C4-2B (cell line): ENCODE measurements at regions not wholly inside any gene's neighbourhood (a gene's known extent, or its start where the extent isn't known, plus 50 kb on each side); places are given as distances from the start of the nearest gene placed in this dataset.

Experiments
- H3K27ac ChIP-seq: fragments of 450-650 bp; 2 replicates; pipeline ENCODE4 v1.5.1; 2017
- CTCF ChIP-seq: fragments of 450-650 bp; conservative IDR thresholded peaks from 2 replicates; pipeline ENCODE4 v1.5.1; 2017; ENCODE audit warnings: mild to moderate bottlenecking
- ZFX ChIP-seq: fragments of 450-650 bp; IDR thresholded peaks from 2 replicates; pipeline ENCODE4 v1.6.1; 2017

DNA sequence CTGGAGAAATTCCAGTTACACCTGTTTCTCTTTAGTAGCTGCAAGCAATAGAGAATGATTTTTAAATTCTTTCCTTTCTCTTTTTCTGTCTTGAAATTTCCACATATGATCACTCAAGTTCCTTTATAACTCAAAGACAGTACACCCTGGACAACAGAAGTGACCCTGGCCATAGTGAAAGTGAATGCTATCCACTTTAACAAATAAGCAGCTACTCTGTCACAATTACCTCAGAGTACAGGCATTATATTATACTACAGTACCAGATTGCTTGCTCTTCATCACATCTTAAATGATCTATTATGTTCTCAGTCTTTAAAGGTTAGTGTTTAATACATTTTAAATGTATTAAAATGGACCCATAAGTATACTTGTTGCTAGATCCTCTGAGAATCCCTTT is 136.2 kb downstream of the KLF12 start:
- TF ChIP-seq CTCF (no peak), ZFX (no peak)
- no peak overlapping the region for H3K27ac ChIP-seq

DNA sequence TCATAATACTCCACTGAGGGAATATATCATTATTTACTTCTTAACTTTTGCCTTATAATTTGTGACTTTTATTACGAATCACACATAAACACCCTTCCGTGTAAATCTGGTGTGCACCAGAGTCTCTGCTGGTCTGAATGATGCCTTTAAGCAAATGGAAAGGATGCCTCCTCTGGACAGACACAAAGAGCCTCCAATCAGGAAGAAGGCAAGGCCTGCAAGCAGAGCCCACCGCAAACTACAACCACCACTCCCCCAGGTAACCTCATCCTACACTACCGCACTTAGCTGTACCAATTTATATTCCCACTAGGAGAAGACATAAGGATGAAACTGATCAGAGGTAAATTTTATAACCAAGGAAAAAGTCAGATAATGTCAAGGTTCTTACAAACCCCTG is 137.6 kb downstream of the KLF12 start:
- TF ChIP-seq ZFX = no peak
- no peak for TF ChIP-seq CTCF
- no peak overlapping the region for H3K27ac ChIP-seq

DNA sequence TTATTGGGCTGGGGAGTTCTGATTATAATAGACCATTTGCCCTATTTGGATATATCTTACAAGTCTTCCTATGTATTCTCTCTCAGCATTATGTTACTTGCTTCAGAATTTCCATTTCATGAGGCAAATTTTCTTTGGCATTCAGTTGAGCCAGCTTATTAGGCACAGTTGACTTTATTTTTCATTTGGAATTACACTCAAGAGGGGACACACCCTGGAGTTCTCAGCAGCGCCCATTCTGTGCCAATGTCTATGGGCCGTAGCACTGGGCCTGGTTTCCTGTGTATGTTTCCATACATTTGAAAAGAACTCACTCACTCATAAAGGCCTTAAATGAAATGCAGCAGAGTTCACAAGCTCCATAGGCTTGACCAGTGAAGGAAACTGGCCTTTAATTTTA is 138.5 kb downstream of the KLF12 start:
- H3K27ac ChIP-seq = no peak overlapping the region
- TF ChIP-seq CTCF (no peak), ZFX (no peak)

- no peak overlapping the region for H3K27ac ChIP-seq
- TF ChIP-seq CTCF (no peak), ZFX (no peak)
Observed at GRCh38 chr13:73993661-73994060, 140.5 kb downstream of the KLF12 start.

GRCh38 chr13:73991884-73992283 is 142.3 kb downstream of the KLF12 start:
- no peak for TF ChIP-seq ZFX
- no peak for TF ChIP-seq CTCF
- no peak overlapping the region for H3K27ac ChIP-seq

DNA sequence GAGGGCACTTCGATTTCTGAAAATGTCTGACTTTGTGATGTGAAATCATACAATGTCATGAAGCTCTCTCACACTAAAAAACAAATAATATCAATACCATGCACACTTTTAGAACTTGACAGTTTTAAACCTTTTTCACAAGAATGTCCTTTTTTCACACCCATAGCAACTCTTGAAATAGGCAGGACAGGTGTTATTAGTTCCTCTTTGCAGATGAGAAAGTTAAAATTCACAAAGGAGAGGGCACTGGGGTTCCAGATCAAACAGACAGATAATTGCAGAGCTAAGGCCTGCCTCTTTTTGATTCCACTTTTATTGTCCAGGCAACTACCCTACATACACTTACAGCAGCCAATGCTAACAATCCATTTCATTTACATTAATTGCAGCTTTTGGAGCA is 142.8 kb downstream of the KLF12 start:
- no peak overlapping the region for H3K27ac ChIP-seq
- TF ChIP-seq CTCF = no peak
- no peak for TF ChIP-seq ZFX

DNA sequence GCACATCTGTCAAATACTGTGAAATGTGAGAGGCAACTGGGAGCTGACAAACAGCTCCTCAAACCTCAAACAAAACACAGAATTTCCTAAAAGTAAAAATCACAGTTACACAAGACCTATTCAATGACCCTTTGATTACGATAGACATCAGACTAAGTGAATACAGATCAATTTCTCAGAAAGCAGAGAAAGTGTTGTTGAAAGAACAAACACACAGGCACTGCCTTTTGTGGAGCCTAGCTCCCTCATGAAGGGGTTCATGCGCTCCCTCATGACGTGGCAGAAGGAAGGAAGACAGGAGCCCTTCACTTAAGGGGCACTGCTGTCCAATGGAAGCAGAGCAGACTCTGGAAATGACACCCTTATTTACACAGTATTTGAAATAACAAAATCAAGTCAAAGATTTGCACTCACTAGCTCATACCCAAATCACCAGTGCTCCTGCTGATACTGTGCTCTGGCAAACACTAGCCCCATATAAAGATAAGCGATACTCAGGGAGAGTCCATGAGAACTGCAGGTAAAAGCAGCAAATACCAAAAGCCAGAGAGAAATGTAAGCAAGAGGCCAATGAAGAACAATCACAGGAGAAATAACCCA is 144.9 kb downstream of the KLF12 start:
- no peak for TF ChIP-seq CTCF
- no peak for TF ChIP-seq ZFX
- no peak overlapping the region for H3K27ac ChIP-seq
